GM21786 (cell line): ENCODE measurements at regions not wholly inside any gene's neighbourhood (a gene's known extent, or its start where the extent isn't known, plus 50 kb on each side); places are given as distances from the start of the nearest gene placed in this dataset.

ENCODE experiments used
- ATAC-seq: cut with Tn5 transposase; IDR thresholded peaks from one replicate; pipeline ENCODE4 v1.9.1; 2021; ENCODE audit not compliant: unreplicated experiment

GRCh38 chr6:157769776-157770426 lies 53.1 kb upstream of the SNX9 start:
- no peak for ATAC-seq

- no peak for ATAC-seq
These were observed 52.1 kb upstream of the SNX9 start for GRCh38 chr6:157770946-157771345.

GRCh38 chr6:157772820-157773219 lies 50.2 kb upstream of the SNX9 start:
- ATAC-seq: no peak
